HG02588 (cell line): ENCODE measurements at regions not wholly inside any gene's neighbourhood (a gene's known extent, or its start where the extent isn't known, plus 50 kb on each side); places are given as distances from the start of the nearest gene placed in this dataset.
"Not testable (repeated sequence)": the region's sequence is repeated elsewhere in the genome, so short reads cannot be mapped to it uniquely, and the experiment has no call there.

Source experiments
- ATAC-seq: cut with Tn5 transposase; IDR thresholded peaks from one replicate; pipeline ENCODE4 v1.9.1; 2021; ENCODE audit warnings: mild to moderate bottlenecking, moderate library complexity; ENCODE audit not compliant: unreplicated experiment

DNA sequence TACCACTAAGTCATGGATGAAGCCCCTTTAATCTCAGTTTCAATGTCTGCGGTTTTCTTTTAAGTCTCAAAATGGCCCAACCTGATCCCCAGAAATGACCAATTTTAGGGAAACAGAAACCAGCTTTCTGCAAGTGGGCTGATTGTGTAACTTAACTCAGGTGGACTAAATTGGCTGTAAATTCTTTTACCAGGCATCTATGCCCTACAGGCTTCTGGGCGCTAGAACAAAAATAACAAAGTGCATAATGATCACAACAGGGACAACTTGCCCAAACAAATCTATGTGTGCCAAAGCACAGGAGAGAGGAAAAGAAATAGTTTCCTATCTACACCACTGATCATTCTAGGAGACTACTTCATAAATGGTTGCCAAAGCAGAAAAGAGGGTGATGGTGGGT, 112.3 kb upstream of the SETBP1 start:
- no peak for ATAC-seq

DNA sequence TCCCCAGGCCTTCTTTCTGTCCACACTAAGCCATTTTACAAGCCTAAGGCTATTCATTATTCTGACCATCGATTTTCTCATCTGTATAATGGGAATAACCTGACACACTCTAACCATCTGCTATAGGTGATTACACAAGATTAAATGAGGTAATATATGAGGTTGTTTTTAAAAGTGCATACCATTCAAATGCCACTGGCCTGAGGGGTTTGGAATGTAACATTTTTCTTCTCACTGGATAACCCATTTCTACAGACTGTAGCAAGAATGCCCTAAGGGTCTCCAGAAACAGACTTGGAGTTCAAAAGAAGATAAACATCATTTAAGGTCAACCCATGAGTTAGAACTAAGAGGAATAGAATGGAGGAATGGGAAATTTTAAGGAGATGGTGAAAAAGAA, 111.7 kb upstream of the SETBP1 start:
- ATAC-seq, result no peak

DNA sequence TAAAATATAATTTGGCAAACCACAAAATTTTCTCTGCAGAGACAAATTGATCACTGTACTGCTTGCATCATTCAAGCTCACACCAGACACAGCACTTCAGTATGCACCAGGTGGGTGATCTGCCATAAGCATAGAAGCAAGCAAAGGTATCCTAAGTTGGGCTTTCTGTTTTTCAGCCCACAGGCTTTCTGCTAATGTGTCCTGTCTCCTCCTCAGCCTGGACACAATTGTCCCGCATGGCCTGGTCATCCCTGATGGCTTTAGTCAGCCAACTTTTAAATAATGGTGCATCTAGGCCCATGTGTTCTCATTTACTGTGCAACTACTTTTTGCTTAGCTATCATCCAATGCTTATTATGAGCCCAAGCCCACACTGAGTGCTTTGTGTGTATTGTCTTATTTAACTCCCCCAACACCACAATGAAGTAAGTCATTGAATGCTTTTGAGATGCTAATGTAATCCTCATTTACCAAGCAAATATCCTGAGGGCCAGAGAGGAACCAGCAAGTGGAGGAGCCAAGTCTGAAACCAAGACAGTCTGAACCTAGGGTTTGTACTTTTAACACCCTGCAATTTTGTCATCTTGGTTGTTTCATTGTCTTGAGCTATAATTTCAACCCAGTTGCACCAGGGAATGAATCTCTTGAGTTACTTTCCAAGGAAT, 111.2 kb upstream of the SETBP1 start:
- ATAC-seq, result no peak

DNA sequence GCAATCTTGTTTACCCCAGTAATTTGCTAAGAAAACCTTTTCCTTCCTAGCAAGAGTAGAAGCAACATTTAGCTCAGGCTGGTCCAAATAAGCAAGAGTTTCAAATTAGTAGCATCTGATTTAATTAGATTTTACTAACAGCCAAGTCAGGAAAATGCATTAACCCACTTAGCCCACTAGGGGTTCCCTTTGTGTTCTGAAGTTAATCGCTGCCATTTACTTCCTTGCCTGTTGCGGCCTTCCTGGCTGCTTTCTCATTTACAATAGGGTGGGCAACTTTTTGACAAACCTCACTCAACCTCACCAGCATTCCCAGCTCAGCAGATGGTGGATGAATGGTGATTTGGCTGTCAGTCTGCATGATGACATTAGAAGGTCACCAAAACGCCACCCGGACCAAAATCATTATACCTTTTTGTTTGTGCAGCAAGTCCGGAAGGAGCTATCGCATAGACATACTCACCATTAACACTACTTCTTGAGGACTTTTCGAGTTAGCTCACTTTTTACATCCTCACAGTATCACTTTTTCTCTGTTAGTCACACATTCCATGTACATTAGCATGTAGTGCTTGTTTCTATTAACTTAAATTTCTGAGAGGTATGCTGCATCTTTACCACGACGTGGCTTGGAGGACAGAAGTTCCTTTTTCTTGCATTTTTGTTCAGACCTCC, 101.5 kb upstream of the SETBP1 start:
- no peak for ATAC-seq

DNA sequence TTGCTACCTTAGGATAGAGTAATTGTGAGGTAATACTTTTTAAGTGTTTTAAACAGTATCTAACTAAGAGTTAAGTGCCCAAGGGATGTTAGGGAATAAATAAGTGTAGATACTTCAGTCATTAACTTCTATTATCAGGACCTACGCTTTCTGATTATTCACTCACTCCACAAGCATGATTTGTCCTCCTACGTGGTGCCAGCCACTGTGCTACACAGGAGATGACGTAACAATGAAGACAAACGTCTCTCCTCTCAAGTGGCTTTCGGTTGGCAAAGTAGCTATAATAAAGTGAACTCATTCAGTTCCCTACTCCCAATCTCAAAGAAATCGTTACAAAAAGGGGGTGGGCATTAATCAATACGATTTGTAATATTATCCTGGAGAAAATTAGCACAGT, 100.9 kb upstream of the SETBP1 start:
- ATAC-seq, result no peak

DNA sequence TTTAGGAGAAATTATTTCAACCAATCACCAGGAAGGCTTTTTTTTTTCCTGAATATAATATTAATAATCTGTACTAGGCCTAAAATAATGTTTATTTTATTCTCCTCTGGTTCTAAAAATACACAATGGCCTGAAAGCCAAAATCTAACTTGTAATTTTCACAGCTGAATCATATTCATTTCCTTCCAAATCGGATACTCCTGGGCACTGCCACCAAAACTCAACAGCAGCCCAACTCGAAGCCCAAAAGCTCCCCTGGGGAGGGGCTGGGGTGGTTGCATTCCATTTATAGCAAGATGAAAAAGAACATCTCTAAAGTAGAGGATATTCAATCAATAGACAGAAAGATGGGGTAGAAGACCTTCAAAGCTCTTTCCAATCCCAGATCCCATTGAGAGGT, 100.5 kb upstream of the SETBP1 start:
- no peak for ATAC-seq

DNA sequence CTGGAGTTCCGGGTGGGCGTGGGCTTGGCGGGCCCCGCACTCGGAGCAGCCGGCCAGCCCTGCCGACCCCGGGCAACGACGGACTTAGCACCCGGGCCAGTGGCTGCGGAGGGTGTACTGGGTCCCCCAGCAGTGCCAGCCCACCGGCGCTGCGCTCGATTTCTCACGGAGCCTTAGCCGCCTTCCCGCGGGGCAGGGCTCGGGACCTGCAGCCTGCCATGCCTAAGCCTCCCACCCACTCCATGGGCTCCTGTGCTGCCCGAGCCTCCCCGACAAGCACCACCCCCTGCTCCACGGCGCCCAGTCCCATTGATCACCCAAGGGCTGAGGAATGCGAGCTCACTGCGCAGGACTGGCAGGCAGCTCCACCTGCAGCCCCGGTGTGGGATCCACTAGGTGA, 99.9 kb upstream of the SETBP1 start:
- not testable (repeated sequence) for ATAC-seq

DNA sequence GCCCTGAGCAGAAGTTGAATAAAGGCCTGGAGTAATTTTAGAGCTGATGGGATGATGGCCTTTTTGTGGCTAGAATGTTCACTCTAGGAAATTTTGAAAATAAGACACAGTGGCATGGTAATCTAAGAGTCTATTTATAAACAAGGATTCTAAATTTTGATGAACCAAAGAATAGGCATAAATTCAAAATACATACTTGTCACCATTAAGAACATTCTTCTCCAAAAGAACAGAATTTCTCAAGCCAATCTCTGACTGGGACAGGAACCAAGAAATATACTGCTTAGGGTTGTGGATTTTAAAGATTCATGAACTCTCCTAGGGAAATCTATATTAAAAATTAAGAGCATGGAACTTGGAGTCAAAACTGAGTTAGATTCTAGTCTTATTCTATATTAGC, 98.2 kb upstream of the SETBP1 start:
- no peak for ATAC-seq

DNA sequence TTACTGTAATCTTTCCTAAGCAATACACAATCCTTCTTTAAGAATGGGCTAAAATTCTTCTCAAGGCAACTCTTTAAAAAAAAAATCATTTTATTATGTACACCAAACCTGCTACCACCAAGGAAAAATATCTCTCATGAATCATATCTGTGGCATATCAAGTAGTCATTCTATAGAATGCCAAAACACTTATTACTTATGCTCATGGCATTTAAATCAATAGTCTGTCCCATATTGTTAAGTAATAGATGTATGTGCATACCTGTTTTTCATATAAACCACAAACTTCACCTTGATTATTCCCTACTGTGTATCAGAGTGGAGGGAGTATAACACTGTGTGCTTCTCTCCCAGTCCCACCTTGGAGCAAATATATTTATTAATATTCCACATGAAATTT, 95.8 kb upstream of the SETBP1 start:
- ATAC-seq, result no peak

DNA sequence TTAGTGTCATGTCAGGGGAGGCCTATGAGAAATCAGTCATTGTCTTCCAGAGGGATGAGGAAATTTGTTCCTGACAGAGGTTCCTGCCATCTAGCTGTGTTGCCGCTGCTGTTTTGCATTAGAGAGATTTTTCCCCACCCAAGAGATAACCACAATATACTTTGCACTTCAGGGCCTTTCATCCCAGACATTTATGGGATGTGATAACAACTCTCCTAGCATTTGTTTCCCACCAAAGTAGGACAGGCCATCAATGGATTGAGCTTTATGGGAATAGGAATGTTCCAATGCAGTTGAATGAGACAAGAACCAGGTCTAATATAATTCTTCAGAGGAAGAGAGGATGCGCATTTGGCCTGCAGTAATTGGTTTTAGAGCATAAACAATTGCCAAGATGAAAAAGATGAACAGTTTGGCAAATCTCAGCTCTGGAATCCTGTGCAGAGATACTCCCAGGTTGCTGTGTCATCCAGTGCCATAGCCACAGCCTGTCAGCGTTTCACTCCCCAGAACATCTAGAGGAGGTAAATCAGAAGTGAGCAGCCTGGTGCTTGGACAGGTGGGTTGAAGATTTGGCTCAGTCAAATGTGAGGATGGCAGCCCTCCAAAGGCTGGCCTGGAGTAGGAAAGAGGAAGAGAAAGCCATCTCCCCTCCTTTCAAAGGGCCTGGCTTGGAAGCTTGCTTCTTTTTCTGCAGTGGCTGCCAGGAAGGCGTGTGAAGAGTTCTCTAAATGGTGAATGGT, 93.7 kb upstream of the SETBP1 start:
- no peak for ATAC-seq

DNA sequence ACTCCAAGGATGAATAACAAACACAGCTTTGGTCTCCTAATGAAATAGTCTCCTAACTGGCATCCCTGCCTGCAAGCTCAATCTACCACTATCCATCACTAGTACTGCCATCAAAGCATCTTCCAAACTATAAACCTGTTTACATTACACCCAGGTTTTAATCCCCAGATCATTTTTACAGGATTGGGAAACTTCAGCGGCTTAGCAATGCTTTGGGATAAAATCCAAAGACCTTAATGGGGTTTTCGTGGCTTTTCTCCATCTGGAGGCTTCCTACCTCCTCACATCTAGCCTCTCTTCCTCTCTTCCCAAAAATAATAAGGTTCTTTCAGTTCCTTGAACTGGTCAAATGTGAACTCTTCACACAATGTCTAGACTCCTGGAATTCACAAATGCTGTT, 92.2 kb upstream of the SETBP1 start:
- ATAC-seq, result no peak

DNA sequence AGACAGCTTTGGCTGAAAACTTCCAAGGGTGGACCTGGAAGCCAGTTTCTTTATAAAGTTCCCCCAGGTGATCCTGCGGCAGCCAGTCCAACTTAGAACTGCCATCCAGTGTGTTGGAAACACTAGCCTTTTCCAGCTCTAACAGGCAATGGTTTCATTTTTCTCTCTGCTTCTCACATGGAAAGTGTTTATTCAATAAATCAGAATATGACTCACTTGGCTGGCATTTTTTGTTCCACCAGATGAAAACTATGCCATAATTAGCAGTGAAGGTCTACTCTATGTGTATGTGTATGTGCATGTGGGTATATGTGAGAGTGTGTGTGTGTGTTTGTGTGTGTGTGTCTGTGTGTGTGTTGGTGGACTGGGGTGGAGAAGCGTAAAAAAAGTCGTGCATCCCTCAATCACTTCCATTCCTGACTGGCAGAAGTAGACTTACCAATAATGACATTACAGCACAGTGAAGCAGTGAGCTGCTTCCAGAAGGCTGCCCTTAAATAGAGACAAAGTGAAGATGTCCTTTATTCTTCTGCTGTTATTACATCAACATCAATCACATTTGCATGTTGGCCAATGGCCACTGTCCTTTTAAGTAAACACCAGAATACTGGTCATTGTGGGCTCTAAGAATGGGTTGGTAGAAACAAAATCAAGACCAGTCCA, 90.9 kb upstream of the SETBP1 start:
- no peak for ATAC-seq

DNA sequence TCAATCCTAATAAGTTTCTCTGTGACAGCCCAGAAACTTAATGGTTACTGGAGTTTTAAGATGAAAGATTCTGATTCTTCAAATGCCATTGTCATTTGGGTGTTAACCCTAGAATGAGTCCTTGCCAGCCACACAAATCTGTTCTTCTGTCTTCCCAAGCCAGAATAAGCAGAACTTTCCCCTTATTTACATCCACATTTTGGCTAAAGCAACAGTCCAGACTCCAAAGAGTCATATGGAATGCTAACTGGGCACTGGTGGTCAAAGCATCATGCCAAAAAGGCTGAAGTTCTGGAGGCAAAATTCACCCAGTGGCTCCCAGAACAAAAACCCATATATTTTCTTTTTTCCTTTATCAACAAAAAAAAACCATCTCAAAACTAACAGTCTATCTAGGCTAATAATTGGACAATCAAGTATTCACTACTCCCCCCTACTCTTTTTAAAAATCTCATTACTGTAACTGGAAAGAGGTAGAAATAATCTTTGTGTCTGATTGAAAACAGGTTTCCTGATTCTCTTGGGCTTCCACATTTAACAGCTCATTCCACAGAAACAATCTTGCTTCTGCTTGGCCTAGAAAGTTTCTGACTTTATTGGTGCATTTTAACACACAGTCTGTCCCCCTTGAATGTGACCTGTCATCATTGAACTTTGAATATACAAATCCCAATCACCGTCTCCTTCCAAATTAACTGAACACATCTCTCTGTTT, 89.6 kb upstream of the SETBP1 start:
- no peak for ATAC-seq

DNA sequence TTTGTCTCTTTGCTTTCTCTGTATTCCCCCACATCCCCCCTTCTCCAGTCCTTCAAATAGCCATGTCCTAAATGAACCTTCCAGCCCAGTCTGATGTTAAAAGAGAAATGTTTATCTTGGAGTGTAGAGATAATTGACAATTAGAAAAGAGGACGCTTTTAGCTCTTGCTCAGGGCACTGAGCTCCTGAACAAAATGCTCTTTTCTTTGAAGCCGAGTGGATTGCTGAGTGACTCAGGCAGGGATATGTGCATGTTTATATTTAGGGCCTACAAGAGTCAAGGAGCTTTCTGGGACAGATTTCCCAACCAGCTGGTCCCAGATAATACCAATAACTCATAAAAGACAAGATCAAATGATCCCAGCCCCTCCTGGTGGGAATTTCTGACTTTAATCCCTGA, 88.0 kb upstream of the SETBP1 start:
- no peak for ATAC-seq

DNA sequence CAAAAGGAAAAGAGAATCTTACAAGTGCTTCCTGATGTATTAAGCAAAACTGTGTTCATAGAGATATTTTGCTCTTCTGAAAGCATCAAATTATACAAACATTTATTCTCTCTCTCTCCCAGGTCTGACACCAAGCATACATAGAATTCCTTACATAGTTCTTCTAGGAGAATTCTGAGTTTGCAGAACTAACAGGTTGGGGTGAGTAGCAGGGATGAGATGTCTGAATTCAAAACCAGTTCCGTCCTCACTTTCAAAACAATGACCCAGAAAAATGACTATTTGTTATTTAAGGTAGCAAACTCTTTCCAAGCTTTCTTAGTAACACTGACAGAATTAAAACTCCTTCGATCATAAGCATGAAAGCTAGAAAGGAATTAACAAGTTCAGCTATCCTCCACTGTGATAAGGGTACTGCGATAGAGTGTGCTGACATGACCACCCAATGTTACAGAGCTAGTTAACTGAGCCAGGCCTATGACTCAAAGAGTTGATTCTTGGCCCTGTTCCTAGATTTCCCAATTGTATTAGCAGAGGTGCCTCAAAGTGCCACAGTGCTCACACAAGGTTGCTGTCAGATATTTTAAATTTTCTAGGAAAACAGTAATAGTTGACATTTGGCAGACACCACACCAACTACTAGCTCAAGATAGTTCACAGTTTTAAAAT, 85.8 kb upstream of the SETBP1 start:
- ATAC-seq, result no peak

DNA sequence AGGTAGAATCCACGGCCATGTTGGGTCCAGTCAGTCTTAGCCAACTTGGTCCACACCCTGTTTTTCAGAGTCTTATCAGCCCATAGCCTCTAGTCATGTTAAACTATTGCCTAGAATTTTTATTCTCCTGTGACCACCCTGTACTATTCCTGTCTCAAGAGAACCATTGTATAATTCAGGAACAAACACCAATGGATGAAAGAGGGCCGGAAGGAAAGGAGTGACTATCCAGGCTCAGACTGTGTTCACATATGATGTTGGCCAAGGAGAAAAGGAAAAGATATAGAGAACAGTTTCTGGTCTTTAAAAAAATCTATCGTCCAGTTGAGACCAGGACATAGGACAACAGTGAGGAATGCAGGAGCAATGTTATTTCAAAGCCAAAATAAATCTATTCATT, 82.9 kb upstream of the SETBP1 start:
- no peak for ATAC-seq

DNA sequence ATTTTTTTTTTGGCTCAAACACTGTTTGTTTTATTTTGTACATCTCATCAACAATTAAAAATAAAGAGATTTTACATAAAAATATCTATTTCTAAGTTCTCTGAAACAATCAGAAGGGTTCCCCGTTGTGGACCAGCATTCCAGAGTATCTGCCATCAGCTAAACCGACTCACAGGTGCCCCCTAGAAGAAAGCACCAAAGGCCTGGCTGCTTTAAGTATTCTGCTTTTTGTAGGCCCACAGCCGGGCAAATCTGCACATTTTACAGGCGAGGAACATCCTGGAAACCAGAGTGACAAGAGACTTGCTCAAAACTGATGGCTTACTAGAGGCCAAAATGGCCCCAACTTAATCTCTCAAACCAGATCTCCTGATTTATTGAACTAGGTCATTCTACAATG, 82.2 kb upstream of the SETBP1 start:
- no peak for ATAC-seq

DNA sequence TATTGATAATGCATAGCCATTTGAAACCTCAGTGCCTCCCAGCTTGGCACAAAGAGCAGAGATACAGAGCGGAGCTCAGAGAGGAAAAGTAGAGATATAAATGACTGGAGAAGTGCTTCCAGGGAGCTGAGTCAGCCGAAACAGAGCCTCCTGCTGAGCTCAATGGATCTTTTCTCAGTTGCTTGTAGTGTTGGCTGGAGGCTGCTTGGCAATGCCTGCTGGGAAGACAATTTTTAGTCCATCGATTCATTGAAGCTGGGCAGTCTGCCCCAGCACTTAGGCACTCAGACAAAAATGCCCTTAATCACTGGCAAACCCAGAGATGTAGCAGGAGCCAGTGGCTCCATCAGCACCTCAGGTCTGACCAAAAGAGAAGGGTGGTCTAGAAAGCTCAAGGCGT, 81.3 kb upstream of the SETBP1 start:
- ATAC-seq, result no peak

DNA sequence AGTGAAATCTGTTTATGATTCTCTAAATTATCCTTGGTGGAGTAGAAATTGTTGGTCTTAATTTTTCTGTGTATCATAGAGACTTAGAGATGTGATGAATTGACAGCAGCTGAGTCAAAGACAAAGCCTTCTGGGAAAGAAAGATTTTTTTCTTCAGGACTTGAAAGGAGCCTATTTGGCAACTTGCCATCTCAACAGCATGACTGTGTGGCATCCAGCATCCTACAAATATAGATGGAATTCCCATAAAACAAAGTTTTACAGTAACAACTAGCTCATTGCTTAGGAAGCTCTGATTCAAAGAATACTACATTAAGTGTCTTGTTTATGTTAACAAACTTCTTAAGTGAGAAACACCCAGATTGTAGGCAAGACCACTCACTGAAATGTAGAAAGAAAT, 79.2 kb upstream of the SETBP1 start:
- ATAC-seq, result no peak

DNA sequence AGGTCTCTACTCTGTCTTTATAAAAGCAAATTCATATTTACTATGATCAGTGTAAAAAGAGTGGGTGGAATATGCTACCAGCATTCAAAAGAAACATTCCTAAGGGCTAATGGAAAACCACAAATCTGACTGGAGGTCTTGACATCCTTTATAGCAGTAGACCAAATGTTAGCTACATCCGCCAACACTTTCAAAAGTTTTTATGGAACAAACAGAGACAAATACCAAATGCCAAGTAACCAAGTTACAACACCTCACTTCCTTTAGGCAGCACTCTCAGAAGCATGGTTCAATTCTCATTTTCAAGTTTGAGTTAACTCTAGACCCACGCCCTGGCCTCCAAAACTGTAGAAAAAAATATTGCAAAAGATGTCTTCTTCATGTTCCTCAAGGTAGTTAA, 78.3 kb upstream of the SETBP1 start:
- no peak for ATAC-seq

DNA sequence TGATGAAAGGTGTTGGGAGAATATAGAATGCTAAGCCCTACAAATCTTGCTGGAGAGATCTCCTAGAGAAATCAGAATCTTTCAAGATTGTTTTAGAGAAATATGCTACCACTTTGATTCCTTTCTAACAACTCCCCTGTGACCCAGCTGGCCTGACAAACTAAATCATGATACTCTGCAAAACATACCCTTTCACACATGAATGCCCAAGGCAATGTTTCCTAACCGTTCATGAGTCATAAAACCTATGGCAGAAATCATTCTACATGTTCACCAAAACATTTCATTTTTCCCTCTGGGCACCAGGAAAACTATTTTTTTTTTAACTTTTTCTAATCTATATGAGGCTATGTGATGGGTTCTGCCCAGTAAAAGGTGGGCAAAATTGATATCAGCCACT, 77.8 kb upstream of the SETBP1 start:
- ATAC-seq, result no peak
